HEK293T (cell line): ENCODE measurements at regions not wholly inside any gene's neighbourhood (a gene's known extent, or its start where the extent isn't known, plus 50 kb on each side); places are given as distances from the start of the nearest gene placed in this dataset.

ENCODE experiments used
- ARNT ChIP-seq: fragments of 450-650 bp; IDR thresholded peaks from 2 replicates; pipeline ENCODE4 v1.6.1; 2017; ENCODE audit warnings: mild to moderate bottlenecking
- BHLHE40 ChIP-seq: fragments of 450-650 bp; IDR thresholded peaks from 2 replicates; pipeline ENCODE4 v1.6.1; 2016; ENCODE audit warnings: mild to moderate bottlenecking, moderate library complexity, borderline replicate concordance
- CTBP1 ChIP-seq: fragments of 450-650 bp; IDR thresholded peaks from 2 replicates; pipeline ENCODE4 v1.6.1; 2016; ENCODE audit warnings: borderline replicate concordance
- ELF4 ChIP-seq: fragments of 450-650 bp; IDR thresholded peaks from 2 replicates; pipeline ENCODE4 v1.6.1; 2017; ENCODE audit warnings: antibody characterized with exemption
- FOXA1 ChIP-seq: fragments of 450-650 bp; IDR thresholded peaks from 2 replicates; pipeline ENCODE4 v1.6.1; 2016; ENCODE audit warnings: mild to moderate bottlenecking
- FOXK2 ChIP-seq: fragments of 450-650 bp; IDR thresholded peaks from 2 replicates; pipeline ENCODE4 v1.6.1; 2016; ENCODE audit warnings: mild to moderate bottlenecking
- FOXM1 ChIP-seq: fragments of 450-650 bp; IDR thresholded peaks from 2 replicates; pipeline ENCODE4 v1.6.1; 2017; ENCODE audit warnings: mild to moderate bottlenecking, borderline replicate concordance
- HDGF ChIP-seq: fragments of 450-650 bp; IDR thresholded peaks from 2 replicates; pipeline ENCODE4 v1.6.1; 2017; ENCODE audit warnings: antibody characterized with exemption, borderline replicate concordance
- NFRKB ChIP-seq: fragments of 450-650 bp; IDR thresholded peaks from 2 replicates; pipeline ENCODE4 v1.6.1; 2016; ENCODE audit warnings: mild to moderate bottlenecking, moderate library complexity
- SP1 ChIP-seq: fragments of 450-650 bp; IDR thresholded peaks from 2 replicates; pipeline ENCODE4 v1.6.1; 2017
- SUZ12 ChIP-seq: fragments of 450-650 bp; IDR thresholded peaks from 2 replicates; pipeline ENCODE4 v1.6.1; 2016; ENCODE audit warnings: mild to moderate bottlenecking
- TF ChIP-seq, protein P1 (sequence below): fragments of 450-650 bp; IDR thresholded peaks from 2 replicates; pipeline ENCODE4 v1.6.1; 2016

DNA sequence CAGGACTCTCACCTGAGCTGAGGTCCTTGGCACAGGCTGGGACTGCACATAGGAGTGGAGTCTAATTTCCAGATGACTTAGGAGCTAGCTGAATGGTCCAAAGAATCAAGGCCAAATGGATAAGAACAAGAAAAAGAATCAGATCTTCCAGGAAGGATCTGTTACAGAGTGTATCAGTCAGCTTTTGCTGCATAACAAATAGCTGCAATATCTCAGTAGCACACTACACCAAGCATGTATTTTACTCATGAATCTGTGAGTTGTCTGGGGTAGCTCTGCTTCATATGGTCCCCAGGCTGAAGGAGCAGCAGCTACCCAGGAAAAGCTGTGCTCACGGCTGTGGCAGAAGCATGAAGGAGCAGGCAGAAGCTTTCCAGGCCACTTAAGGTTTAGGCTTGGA, 60.6 kb upstream of the LOXL4 start:
- TF ChIP-seq FOXK2 (no peak), HDGF (no peak), ARNT (no peak), SUZ12 (no peak), FOXM1 (no peak), CTBP1 (no peak), ELF4 (no peak), SP1 (no peak), BHLHE40 (no peak), FOXA1 (no peak), NFRKB (no peak)
- TF ChIP-seq, protein P1, sequence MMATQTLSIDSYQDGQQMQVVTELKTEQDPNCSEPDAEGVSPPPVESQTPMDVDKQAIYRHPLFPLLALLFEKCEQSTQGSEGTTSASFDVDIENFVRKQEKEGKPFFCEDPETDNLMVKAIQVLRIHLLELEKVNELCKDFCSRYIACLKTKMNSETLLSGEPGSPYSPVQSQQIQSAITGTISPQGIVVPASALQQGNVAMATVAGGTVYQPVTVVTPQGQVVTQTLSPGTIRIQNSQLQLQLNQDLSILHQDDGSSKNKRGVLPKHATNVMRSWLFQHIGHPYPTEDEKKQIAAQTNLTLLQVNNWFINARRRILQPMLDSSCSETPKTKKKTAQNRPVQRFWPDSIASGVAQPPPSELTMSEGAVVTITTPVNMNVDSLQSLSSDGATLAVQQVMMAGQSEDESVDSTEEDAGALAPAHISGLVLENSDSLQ, result no peak
